HG03521 (cell line): ENCODE measurements at regions not wholly inside any gene's neighbourhood (a gene's known extent, or its start where the extent isn't known, plus 50 kb on each side); places are given as distances from the start of the nearest gene placed in this dataset.

ENCODE experiments used
- ATAC-seq: cut with Tn5 transposase; IDR thresholded peaks from one replicate; pipeline ENCODE4 v1.9.1; 2021; ENCODE audit warnings: mild to moderate bottlenecking, moderate library complexity; ENCODE audit not compliant: unreplicated experiment

GRCh38 chr2:156165742-156166141 is 166.8 kb downstream of the NR4A2 start:
- ATAC-seq = no peak

DNA sequence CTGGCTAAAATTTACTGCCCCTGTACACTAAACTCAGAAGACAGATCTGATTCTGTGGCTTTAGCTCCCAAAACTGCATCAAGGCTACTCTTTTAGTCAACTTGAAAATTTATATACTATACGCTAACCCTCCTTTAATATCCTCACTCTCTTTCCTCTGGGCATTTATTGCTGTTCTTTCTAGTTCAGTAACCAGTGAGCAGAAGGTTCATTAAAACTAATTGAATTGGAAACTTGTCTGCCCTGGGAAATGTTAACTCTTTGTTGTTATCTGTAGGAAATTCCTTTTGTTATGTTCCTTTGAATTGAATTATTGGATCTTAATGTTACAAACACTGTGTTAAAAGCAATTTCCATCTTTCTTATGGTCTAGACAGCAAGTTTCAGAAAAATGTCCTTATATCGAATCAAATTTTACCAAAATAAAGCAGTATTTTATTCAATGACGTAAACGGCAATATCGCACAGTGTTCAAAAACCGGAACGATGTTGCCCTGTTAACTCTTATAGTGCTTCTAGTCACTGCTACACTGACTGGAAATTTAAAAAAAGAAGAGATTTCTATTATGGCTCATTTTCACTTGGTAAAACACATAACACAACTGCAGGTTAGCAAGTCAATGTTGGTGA is 168.3 kb downstream of the NR4A2 start:
- ATAC-seq = no peak

DNA sequence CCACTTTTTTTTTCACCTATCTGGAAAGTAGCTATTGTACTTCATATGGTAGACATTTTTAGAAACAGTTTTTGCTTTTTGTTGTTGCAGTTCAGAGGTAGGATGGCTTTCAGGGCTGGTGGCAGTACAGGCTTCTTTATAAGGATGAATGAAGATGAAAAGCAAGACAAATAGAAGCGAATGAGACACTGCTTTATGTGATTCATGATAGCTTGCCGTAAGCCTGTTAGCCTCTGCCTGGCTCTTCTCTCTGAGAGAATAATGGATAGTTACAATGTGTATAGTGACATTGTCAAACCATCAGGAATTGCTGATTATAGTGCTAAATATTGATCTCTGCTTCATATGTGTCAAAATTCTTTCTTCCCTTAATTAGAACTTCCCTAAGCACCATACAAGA is 173.7 kb downstream of the NR4A2 start:
- ATAC-seq = no peak

GRCh38 chr2:156157670-156158069 is 174.9 kb downstream of the NR4A2 start:
- no peak for ATAC-seq

DNA sequence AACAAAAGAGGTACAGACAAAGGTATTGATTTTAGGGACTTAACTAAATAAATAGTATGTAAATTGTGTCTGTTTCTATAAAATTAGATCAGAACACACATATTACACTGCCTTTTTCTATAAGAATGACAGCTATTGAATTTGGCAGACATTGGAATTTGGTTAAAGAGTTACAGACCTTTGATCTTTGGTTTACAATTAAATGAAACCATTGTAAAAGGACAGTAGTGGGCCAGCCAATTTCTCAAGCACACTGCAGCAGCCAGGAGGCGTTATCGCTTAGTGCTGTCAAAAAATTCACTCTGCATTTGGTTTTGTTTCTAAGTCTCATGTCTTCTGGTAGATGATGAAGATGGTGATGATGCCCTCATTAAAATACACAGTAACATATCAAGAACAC is 175.9 kb downstream of the NR4A2 start:
- ATAC-seq = no peak

DNA sequence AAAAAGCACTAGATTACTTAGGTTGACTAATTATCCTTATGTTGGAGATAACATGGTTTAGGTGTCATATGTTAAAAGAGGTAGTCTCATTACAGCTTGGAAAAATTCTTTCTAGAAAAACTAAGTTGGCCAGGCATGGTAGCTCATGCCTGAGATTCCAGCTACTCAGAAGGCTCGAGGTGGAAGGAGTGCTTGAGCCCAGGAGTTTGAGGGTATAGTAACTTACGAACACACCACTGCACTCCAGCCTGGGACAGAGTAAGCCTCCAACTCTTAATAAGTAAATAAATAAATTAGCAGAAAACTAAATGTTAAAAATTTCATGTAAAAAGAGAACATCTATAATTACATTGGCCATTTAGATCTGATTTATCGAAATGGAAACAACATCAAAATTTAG is 177.2 kb downstream of the NR4A2 start:
- ATAC-seq = no peak

DNA sequence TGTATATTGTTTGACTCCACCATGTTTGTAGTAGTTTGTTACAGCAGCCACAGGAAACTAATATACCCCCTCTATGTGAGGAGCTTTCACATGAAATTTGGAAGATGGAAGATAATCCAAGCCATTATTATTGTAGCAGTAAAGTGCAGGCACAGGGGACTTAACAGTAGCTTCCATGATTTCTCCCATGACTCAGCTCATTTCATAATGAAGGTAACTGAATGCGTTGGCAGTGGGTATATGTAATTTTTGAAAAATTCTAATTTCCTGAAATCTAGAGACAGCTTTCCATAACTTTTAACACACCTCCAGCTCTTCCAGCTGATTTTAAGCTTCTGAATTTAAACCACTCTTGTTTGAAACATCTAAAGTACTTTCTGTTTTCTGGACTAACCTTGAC is 181.2 kb downstream of the NR4A2 start:
- ATAC-seq = no peak

DNA sequence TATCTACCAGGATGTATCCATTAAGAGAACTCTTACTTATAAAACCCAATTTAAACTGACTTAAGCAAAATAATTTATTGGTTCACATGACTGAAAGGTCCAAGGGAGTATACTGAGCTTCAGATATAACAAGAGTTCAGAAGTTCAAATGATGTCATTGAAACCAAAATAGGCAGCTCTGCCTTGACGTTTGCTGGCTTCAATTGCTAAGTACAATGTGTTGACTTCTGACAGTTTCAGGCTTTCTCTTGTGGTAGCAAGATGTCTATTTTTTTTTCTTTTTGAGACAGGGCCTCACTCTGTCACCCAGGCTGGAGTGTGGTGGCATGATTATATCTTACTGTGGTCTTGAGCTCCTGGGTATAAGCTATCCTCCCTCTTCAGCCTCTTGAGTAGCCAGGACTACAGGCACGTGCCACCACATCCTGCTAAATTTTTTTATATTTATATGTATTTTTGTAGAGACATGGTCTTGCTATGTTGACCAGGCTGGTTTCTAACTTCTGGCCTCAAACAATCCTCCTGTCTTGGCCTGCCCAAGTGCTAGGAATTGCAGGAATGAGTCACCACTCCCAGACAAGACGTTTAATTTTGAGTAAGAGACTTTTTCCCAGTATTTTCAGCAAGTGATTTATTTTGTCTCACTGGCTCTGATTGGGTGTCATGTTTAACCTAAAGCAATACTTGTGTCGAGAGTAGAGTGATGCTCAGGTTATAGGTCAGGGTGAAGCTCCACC is 184.8 kb downstream of the NR4A2 start:
- peak; percentile 78 for ATAC-seq

- ATAC-seq = no peak
These were observed 186.5 kb downstream of the NR4A2 start for GRCh38 chr2:156145976-156146375.

DNA sequence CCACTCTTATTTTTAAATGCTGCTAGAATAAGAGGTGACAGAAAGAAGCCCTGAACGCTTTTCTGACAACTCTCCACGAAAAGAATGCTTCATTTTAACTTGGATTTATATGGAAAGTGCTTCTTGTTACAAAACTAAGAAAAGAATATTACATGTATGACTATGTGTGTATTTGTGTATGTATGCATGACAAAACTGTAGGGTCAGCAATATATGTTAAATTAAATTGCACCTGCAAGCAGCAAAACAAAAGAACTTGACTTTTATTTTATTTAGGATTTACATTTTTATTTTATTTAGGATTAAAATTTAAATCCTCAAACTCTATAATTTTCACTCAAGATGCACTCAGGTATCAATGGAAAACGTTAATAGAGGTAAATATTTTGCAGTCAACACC is 187.1 kb downstream of the NR4A2 start:
- ATAC-seq = no peak

GRCh38 chr2:156136566-156136965 is 196.0 kb downstream of the NR4A2 start:
- ATAC-seq = no peak

- no peak for ATAC-seq
These were observed 197.6 kb downstream of the NR4A2 start for GRCh38 chr2:156134887-156135286.

GRCh38 chr2:156132941-156133340 is 199.6 kb downstream of the NR4A2 start:
- no peak for ATAC-seq

- no peak for ATAC-seq
These were observed 200.4 kb downstream of the NR4A2 start for GRCh38 chr2:156132130-156132529.

DNA sequence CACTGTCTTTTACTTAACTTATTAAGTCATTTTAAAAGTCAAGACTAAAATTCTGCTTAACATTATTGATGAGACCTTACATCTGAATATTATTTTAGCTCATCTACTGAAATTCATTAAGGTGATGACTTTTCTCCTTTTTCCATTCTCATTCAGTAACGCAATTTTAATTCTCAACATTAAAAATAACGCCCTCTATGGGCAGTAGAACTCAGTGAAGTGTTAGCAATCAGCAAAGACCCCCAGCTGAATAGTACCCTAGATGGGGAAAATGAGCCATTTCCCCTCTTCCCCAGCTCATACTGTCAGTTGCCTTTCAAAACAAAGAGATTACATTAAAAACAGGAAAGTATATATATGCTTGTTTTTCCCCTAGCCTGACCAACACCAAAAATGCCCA is 203.3 kb downstream of the NR4A2 start:
- ATAC-seq = no peak

- ATAC-seq = no peak
These were observed 207.5 kb downstream of the NR4A2 start for GRCh38 chr2:156125018-156125417.

DNA sequence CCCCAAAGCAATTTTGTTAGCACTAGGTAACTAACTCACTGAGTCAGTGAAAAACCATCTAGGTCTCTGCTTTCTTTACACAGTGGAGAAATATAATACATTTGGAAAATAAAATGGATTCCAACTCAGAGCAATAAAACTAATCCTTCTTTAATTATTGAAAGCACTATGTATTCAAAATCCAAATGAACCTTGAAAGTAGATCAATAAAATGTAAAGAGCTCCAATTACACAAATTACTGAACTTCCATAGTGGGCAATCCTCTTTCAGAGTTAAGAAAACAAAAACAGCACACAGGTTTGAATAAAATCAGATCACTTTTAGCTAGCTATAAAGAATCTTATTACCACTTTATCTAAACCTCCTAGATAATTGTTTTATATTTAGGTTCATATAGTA is 208.1 kb downstream of the NR4A2 start:
- ATAC-seq = no peak

DNA sequence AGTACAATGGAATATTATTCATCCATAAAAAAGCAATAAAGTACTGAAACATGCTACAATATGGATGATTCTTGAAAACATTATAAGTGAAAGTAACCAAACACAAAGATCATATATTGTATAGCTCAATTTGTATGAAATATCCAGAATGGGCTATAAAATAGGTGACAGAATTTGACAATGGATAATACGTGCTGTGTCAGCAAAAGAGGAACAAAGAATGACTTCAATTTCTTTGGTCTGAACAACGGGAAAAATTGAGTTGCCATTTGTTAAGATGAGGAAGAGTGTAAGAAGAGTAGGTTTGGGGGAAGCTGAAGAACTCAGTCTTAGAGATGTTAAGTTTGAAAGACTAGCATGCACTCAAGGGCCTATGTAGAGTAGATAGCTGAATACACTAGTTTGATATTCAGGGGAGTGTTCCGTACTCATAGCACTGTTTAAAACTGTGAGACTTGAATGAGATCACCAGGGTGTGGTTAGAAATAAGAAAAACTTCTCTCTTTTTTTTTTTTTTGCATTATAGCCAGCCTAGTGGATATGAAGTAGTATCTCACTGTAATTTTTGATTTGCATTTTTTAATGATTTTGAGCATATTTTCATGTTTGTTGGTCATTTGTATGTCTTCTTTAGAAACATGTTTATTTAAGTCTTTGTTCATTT is 213.6 kb downstream of the NR4A2 start:
- no peak for ATAC-seq

- no peak for ATAC-seq
These were observed 216.4 kb downstream of the NR4A2 start for GRCh38 chr2:156116113-156116512.

DNA sequence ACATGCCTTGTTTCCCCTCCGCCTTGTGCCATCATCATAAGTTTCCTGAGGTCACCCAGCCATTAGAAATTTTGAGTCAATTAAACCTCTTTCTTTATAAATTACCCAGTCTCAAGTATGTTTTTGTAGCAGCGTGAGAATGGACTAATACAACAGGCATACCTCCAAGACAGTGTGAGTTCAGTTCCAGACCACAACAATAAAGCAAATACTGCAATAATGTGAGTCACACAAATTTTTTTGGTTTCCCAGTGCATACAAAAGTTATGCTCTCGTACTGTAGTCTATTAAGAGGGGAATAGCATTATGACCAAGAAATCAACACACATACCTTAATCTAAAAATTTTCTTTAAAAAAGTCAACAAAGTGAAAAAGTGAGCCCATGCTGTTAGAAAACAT is 217.2 kb downstream of the NR4A2 start:
- ATAC-seq = no peak

GRCh38 chr2:156112323-156112722 is 220.2 kb downstream of the NR4A2 start:
- no peak for ATAC-seq

DNA sequence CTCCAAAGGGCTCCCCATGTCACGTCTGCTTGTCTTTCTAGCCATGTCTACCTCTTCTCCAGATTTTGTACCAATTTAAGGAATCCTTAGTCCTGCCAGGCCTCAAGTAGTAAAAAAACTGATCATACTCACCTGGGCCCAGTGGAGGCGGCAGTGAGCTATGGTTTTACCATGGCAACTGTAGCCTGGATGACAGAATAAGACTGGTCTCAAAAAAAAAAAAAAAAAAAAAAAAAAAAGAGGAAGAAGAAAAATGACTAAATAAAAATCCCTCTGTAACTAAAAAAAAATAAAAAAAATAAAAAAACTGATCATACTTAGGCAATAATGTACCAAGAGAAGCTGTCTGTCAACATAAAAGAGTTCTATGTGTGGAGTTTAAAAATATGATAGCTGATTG is 221.6 kb downstream of the NR4A2 start:
- ATAC-seq = peak; percentile 97
